HepG2 (cell line): ENCODE measurements at regions not wholly inside any gene's neighbourhood (a gene's known extent, or its start where the extent isn't known, plus 50 kb on each side); places are given as distances from the start of the nearest gene placed in this dataset.

ENCODE experiments used
- MAFG ChIP-seq: sonication (generic); formaldehyde crosslinking; IDR thresholded peaks from 2 replicates; pipeline ENCODE4 v1.5.1; 2020; ENCODE audit warnings: mild to moderate bottlenecking, missing genetic modification reagents
- NFE2L1 ChIP-seq: sonication (generic); formaldehyde crosslinking; IDR thresholded peaks from 2 replicates; pipeline ENCODE4 v1.4.0; 2020; ENCODE audit warnings: missing genetic modification reagents, mild to moderate bottlenecking, borderline replicate concordance
- NFYB ChIP-seq: sonication (generic); formaldehyde crosslinking; IDR thresholded peaks from 2 replicates; pipeline ENCODE4 v1.4.0; 2020; ENCODE audit warnings: missing genetic modification reagents
- SMC3 ChIP-seq: IDR thresholded peaks from 2 replicates; pipeline ENCODE4 v1.6.1; 2011; ENCODE audit warnings: low read length, improper control_type of control experiment
- ZNF24 ChIP-seq: fragments of 450-650 bp; IDR thresholded peaks from 2 replicates; pipeline ENCODE4 v1.6.1; 2017; ENCODE audit warnings: antibody characterized with exemption, mild to moderate bottlenecking
- TF ChIP-seq, protein P1 (sequence below): sonication (generic); formaldehyde crosslinking; IDR thresholded peaks from 2 replicates; pipeline ENCODE4 v1.9.0; 2021; ENCODE audit warnings: missing genetic modification reagents, borderline replicate concordance
- TF ChIP-seq, protein P2 (sequence below): sonication (generic); formaldehyde crosslinking; IDR thresholded peaks from 2 replicates; pipeline ENCODE4 v1.5.0; 2020; ENCODE audit warnings: mild to moderate bottlenecking, missing genetic modification reagents, moderate library complexity

DNA sequence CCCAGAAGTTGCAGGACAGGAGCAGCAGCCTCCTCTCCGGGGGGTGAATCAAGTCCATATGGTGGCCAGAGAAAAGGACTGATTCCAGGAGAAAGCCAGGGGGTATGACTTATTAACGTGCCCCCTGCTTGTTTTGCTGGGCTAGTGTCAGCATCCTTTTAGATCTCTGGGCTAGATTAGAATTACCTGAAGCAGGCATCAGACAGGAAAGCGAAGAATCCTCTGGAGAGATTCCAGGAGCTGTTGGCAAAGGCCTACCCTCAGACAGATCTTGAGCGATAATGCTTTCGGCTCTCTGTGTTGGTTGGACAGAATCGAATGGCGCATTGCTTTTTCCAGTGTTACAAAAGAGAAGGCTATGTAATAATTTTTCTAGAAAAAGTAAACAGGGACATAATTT lies 164.0 kb upstream of the GLI3 start:
- TF ChIP-seq ZNF24 (no peak), NFE2L1 (CRISPR knock-in tag) (no peak), SMC3 (no peak), MAFG (CRISPR knock-in tag) (no peak), NFYB (CRISPR knock-in tag) (no peak)
- TF ChIP-seq, protein P1, sequence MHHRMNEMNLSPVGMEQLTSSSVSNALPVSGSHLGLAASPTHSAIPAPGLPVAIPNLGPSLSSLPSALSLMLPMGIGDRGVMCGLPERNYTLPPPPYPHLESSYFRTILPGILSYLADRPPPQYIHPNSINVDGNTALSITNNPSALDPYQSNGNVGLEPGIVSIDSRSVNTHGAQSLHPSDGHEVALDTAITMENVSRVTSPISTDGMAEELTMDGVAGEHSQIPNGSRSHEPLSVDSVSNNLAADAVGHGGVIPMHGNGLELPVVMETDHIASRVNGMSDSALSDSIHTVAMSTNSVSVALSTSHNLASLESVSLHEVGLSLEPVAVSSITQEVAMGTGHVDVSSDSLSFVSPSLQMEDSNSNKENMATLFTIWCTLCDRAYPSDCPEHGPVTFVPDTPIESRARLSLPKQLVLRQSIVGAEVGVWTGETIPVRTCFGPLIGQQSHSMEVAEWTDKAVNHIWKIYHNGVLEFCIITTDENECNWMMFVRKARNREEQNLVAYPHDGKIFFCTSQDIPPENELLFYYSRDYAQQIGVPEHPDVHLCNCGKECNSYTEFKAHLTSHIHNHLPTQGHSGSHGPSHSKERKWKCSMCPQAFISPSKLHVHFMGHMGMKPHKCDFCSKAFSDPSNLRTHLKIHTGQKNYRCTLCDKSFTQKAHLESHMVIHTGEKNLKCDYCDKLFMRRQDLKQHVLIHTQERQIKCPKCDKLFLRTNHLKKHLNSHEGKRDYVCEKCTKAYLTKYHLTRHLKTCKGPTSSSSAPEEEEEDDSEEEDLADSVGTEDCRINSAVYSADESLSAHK, result no peak
- TF ChIP-seq, protein P2, sequence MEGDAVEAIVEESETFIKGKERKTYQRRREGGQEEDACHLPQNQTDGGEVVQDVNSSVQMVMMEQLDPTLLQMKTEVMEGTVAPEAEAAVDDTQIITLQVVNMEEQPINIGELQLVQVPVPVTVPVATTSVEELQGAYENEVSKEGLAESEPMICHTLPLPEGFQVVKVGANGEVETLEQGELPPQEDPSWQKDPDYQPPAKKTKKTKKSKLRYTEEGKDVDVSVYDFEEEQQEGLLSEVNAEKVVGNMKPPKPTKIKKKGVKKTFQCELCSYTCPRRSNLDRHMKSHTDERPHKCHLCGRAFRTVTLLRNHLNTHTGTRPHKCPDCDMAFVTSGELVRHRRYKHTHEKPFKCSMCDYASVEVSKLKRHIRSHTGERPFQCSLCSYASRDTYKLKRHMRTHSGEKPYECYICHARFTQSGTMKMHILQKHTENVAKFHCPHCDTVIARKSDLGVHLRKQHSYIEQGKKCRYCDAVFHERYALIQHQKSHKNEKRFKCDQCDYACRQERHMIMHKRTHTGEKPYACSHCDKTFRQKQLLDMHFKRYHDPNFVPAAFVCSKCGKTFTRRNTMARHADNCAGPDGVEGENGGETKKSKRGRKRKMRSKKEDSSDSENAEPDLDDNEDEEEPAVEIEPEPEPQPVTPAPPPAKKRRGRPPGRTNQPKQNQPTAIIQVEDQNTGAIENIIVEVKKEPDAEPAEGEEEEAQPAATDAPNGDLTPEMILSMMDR, result no peak
